ENCODE measurements at regions not wholly inside any gene's neighbourhood (a gene's known extent, or its start where the extent isn't known, plus 50 kb on each side); places are given as distances from the start of the nearest gene placed in this dataset.
"Not testable (repeated sequence)": the region's sequence is repeated elsewhere in the genome, so short reads cannot be mapped to it uniquely, and the experiment has no call there.

GRCh38 chr1:47594627-47595026 is 156.8 kb downstream of the FOXD2 start:
- no peak for DNase-seq (ENCODE audit: low read depth in 3 of 3)

- DNase-seq (ENCODE audit: low read depth in 3 of 3) = no peak
Measured at GRCh38 chr1:47596328-47596727, 158.5 kb downstream of the FOXD2 start.

GRCh38 chr1:47598357-47598756 is 160.5 kb downstream of the FOXD2 start:
- no peak for DNase-seq (ENCODE audit: low read depth in 3 of 3)

GRCh38 chr1:47599777-47600176 is 161.9 kb downstream of the FOXD2 start:
- no peak for DNase-seq (ENCODE audit: low read depth in 3 of 3)

- not testable (repeated sequence) for DNase-seq (ENCODE audit: low read depth in 3 of 3)
Measured at GRCh38 chr1:47602491-47602890, 164.6 kb downstream of the FOXD2 start.

GRCh38 chr1:47604869-47605268 is 167.0 kb downstream of the FOXD2 start:
- DNase-seq (ENCODE audit: low read depth in 3 of 3) = not testable (repeated sequence)

- DNase-seq (ENCODE audit: low read depth in 3 of 3) = no peak
Measured at GRCh38 chr1:47608296-47608875, 170.5 kb downstream of the FOXD2 start.

GRCh38 chr1:47611992-47612391 is 174.1 kb downstream of the FOXD2 start:
- DNase-seq (ENCODE audit: low read depth in 3 of 3) = no peak

- DNase-seq (ENCODE audit: low read depth in 3 of 3) = no peak
Measured at GRCh38 chr1:47612819-47613218, 175.0 kb downstream of the FOXD2 start.

GRCh38 chr1:47616036-47616435 is 178.2 kb downstream of the FOXD2 start:
- DNase-seq (ENCODE audit: low read depth in 3 of 3) = no peak

- no peak for DNase-seq (ENCODE audit: low read depth in 3 of 3)
Measured at GRCh38 chr1:47616906-47617305, 179.1 kb downstream of the FOXD2 start.

GRCh38 chr1:47617381-47618221 is 179.8 kb downstream of the FOXD2 start:
- DNase-seq (ENCODE audit: low read depth in 3 of 3) = no peak

- no peak for DNase-seq (ENCODE audit: low read depth in 3 of 3)
Measured at GRCh38 chr1:47618222-47618720, 180.4 kb downstream of the FOXD2 start.

GRCh38 chr1:47618830-47619229 is 181.0 kb downstream of the FOXD2 start:
- DNase-seq (ENCODE audit: low read depth in 3 of 3) = no peak

GRCh38 chr1:47621483-47621882 is 183.6 kb downstream of the FOXD2 start:
- no peak for DNase-seq (ENCODE audit: low read depth in 3 of 3)

- DNase-seq (ENCODE audit: low read depth in 3 of 3) = no peak
Measured at GRCh38 chr1:47621977-47622376, 184.1 kb downstream of the FOXD2 start.

- DNase-seq (ENCODE audit: low read depth in 3 of 3) = no peak
Measured at GRCh38 chr1:47622776-47623556, 185.1 kb downstream of the FOXD2 start.

GRCh38 chr1:47623557-47623940 is 185.7 kb downstream of the FOXD2 start:
- DNase-seq (ENCODE audit: low read depth in 3 of 3) = no peak

- no peak for DNase-seq (ENCODE audit: low read depth in 3 of 3)
Measured at GRCh38 chr1:47624531-47624930, 186.7 kb downstream of the FOXD2 start.

- DNase-seq (ENCODE audit: low read depth in 3 of 3) = no peak
Measured at GRCh38 chr1:47627016-47627415, 189.2 kb downstream of the FOXD2 start.

GRCh38 chr1:47627471-47628370 is 189.9 kb downstream of the FOXD2 start:
- no peak for DNase-seq (ENCODE audit: low read depth in 3 of 3)

Data from stimulated activated CD4-positive, alpha-beta T cell treated with anti-CD3 and anti-CD28 coated beads, TNF-alpha, amount 100 ng/mL, for 24 hours (primary cell).